Keratinocyte (primary cell): ENCODE measurements at regions not wholly inside any gene's neighbourhood (a gene's known extent, or its start where the extent isn't known, plus 50 kb on each side); places are given as distances from the start of the nearest gene placed in this dataset.

ENCODE experiments used
- DNase-seq: peaks from one replicate; pipeline ENCODE4 v3.0.0-alpha.2; 2011; ENCODE audit warnings: low read depth, missing footprints, low spot score
- FAIRE-seq: peaks from 2 replicates; lab custom pipeline; 2011; peaks lifted over from hg19 to GRCh38; lab: Jason Lieb, UNC
- H2AFZ ChIP-seq: 2 replicates; pipeline ENCODE4 v1.6.0; 2012; ENCODE audit warnings: low read length, control low read depth, inconsistent platforms; ENCODE audit not compliant: control insufficient read depth
- H3K27ac ChIP-seq: 2 replicates; pipeline ENCODE4 v1.5.1; 2011; ENCODE audit warnings: low read length; ENCODE audit not compliant: control insufficient read depth, insufficient read depth
- H3K27me3 ChIP-seq: 3 replicates; pipeline ENCODE4 v1.6.0; 2011; ENCODE audit warnings: low read length; ENCODE audit not compliant: control insufficient read depth, insufficient read depth; ENCODE audit errors: extremely low read depth
- H3K36me3 ChIP-seq, 2 experiments: 2 replicates in 1 of 2; 3 replicates in 1 of 2; pipeline ENCODE4 v1.5.1; 2011; ENCODE audit warnings: low read length in 2 of 2, mild to moderate bottlenecking in 1 of 2; ENCODE audit not compliant: control insufficient read depth in 2 of 2, insufficient read depth in 2 of 2; ENCODE audit errors: extremely low read depth in 1 of 2
- H3K4me1 ChIP-seq: 3 replicates; pipeline ENCODE4 v1.5.1; 2011; ENCODE audit warnings: low read length; ENCODE audit not compliant: control insufficient read depth, insufficient read depth; ENCODE audit errors: extremely low read depth
- H3K4me2 ChIP-seq: 3 replicates; pipeline ENCODE4 v1.6.0; 2011; ENCODE audit warnings: low read depth, low read length; ENCODE audit not compliant: control insufficient read depth, insufficient read depth; ENCODE audit errors: extremely low read depth
- H3K4me3 ChIP-seq, 3 experiments: fragments of 200-600 bp in 1 of 3; sonication (generic) in 1 of 3; 2 replicates in 2 of 3; 3 replicates in 1 of 3; pipeline ENCODE4 v1.5.1; 2011 to 2016; ENCODE audit warnings: low read length in 3 of 3, mild to moderate bottlenecking in 3 of 3, control low read depth in 2 of 3, inconsistent platforms in 1 of 3, low read depth in 1 of 3, mixed read lengths in 1 of 3, mixed run types in 1 of 3, moderate library complexity in 1 of 3; ENCODE audit not compliant: control insufficient read depth in 2 of 3, insufficient read depth in 2 of 3; ENCODE audit errors: extremely low read depth in 1 of 3
- H3K79me2 ChIP-seq: 2 replicates; pipeline ENCODE4 v1.6.0; 2012; ENCODE audit warnings: low read length; ENCODE audit not compliant: control insufficient read depth, insufficient read depth
- H3K9ac ChIP-seq: 3 replicates; pipeline ENCODE4 v1.6.0; 2011; ENCODE audit warnings: low read length; ENCODE audit not compliant: control insufficient read depth, insufficient read depth; ENCODE audit errors: extremely low read depth
- H3K9me1 ChIP-seq: 3 replicates; pipeline ENCODE4 v1.6.0; 2011; ENCODE audit warnings: low read length; ENCODE audit not compliant: control insufficient read depth, insufficient read depth; ENCODE audit errors: extremely low read depth
- H3K9me3 ChIP-seq: 2 replicates; pipeline ENCODE4 v1.5.1; 2012; ENCODE audit warnings: low read depth, low read length; ENCODE audit not compliant: control insufficient read depth
- H4K20me1 ChIP-seq: 3 replicates; pipeline ENCODE4 v1.6.0; 2011; ENCODE audit warnings: low read length; ENCODE audit not compliant: control insufficient read depth, insufficient read depth; ENCODE audit errors: extremely low read depth
- CTCF ChIP-seq, 3 experiments: IDR thresholded peaks in 1 of 3; conservative IDR thresholded peaks in 1 of 3; optimal IDR thresholded peaks in 1 of 3; 2 replicates in 2 of 3; 3 replicates in 1 of 3; pipeline versions ENCODE3 to v1.5.1; 2011; ENCODE audit warnings: low read length in 3 of 3, mild to moderate bottlenecking in 3 of 3, moderate library complexity in 2 of 3, control low read depth in 1 of 3, inconsistent platforms in 1 of 3; ENCODE audit not compliant: insufficient read depth in 2 of 3; ENCODE audit errors: extremely low read depth in 1 of 3
- EZH2 ChIP-seq: IDR thresholded peaks from one replicate; pipeline ENCODE4 v1.6.1; 2012; ENCODE audit warnings: inconsistent platforms, mild to moderate bottlenecking, low read length, moderate library complexity
- dilution Hi-C: fragments of 300-500 bp; cut with MboI; formaldehyde crosslinking; loops from one replicate; pipeline ENCODE4 v1.7.0; 2020; ENCODE audit warnings: low sequenced_read_pairs; ENCODE audit not compliant: extremely low pct_ligation_motif_present

- Histone ChIP-seq H3K36me3 (no peaks in the 10 kb centered on the region), H2AFZ (no peak overlapping the region), H3K9ac (no peak overlapping the region), H4K20me1 (no peaks in the 10 kb centered on the region), H3K4me2 (no peak overlapping the region), H3K27me3 (no peaks in the 10 kb centered on the region), H3K79me2 (no peaks in the 10 kb centered on the region), H3K9me3 (peaks cover 3% of the 10 kb centered on the region), H3K9me1 (no peaks in the 10 kb centered on the region), H3K27ac (no peak overlapping the region), H3K4me3 (no peak overlapping the region), H3K4me1 (peaks cover 8% of the 10 kb centered on the region)
- no peak for DNase-seq
- no peak for FAIRE-seq
- dilution Hi-C loops: no loop called here
- TF ChIP-seq EZH2 (no peak), CTCF (optimal IDR thresholded peaks at IDR 0.05 in 1 of 3, IDR thresholded peaks at IDR 0.05 in 1 of 3, conservative IDR thresholded peaks at IDR 0.05 in 1 of 3; ENCODE audit: extremely low read depth in 1 of 3, insufficient read depth in 2 of 3, low read length in 3 of 3) (no peak)
These were observed 385.0 kb upstream of the DDI1 start for GRCh38 chr11:103651341-103651998.

DNA sequence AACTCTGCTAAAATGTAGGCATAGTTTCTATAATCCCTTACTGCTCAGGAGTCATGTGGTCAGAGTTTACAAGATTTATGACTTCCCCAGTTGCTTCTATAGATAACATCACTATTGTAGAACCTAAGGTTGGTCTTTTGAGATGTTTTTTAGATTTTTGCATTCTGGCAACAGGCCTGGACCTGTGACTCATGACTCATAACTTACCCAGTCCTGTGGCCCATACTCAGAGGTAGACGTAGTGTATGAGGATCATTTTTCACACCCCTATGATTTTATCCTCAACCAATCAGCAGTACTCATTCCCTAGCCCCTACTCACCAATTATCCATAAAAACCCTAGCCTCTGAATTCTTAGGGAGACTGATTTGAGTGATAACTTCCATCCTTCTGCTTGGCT, 384.4 kb upstream of the DDI1 start:
- dilution Hi-C loops: no loop called here
- H3K9me3 ChIP-seq: peaks cover 3% of the 10 kb centered on the region
- no peak for TF ChIP-seq EZH2
- TF ChIP-seq CTCF (optimal IDR thresholded peaks at IDR 0.05 in 1 of 3, IDR thresholded peaks at IDR 0.05 in 1 of 3, conservative IDR thresholded peaks at IDR 0.05 in 1 of 3; ENCODE audit: extremely low read depth in 1 of 3, insufficient read depth in 2 of 3, low read length in 3 of 3): no peak
- no peak overlapping the region for H3K27ac ChIP-seq
- H3K9ac ChIP-seq: no peak overlapping the region
- H3K4me2 ChIP-seq: no peak overlapping the region
- no peaks in the 10 kb centered on the region for H3K36me3 ChIP-seq
- no peak overlapping the region for H3K4me3 ChIP-seq
- H2AFZ ChIP-seq: no peak overlapping the region
- no peaks in the 10 kb centered on the region for H3K27me3 ChIP-seq
- peaks cover 8% of the 10 kb centered on the region for H3K4me1 ChIP-seq
- H3K79me2 ChIP-seq: no peaks in the 10 kb centered on the region
- H4K20me1 ChIP-seq: no peaks in the 10 kb centered on the region
- DNase-seq: no peak
- FAIRE-seq: no peak
- no peaks in the 10 kb centered on the region for H3K9me1 ChIP-seq
